Small intestine (tissue), 7 donors: ENCODE measurements at regions not wholly inside any gene's neighbourhood (a gene's known extent, or its start where the extent isn't known, plus 50 kb on each side); places are given as distances from the start of the nearest gene placed in this dataset.

Source experiments
- DNase-seq, 2 donors: peaks; one replicate each; pipeline versions ENCODE4 v3.0.0 to v3.0.0-alpha.2; 2013
- FAIRE-seq: peaks from 2 replicates; lab custom pipeline; 2012; peaks lifted over from hg19 to GRCh38; lab: Jason Lieb, UNC
- H3K27ac ChIP-seq, 3 donors: one replicate each; pipeline ENCODE4 v1.5.1; 2013; ENCODE audit warnings: low read length in 2 of 3, mild to moderate bottlenecking in 2 of 3, control low read depth in 1 of 3, inconsistent platforms in 1 of 3, low read depth in 1 of 3, moderate library complexity in 1 of 3
- H3K27me3 ChIP-seq, 3 donors: one replicate each; pipeline ENCODE4 v1.6.1; 2013; ENCODE audit warnings: low read length in 3 of 3, inconsistent platforms in 1 of 3; ENCODE audit not compliant: control insufficient read depth in 3 of 3, insufficient read depth in 3 of 3
- H3K36me3 ChIP-seq, 3 donors: one replicate each; pipeline ENCODE4 v1.6.1; 2013; ENCODE audit warnings: low read length in 3 of 3, inconsistent platforms in 1 of 3, low read depth in 1 of 3, mild to moderate bottlenecking in 1 of 3, moderate library complexity in 1 of 3; ENCODE audit not compliant: control insufficient read depth in 3 of 3, insufficient read depth in 2 of 3
- H3K4me1 ChIP-seq, 3 donors: one replicate each; pipeline ENCODE4 v1.6.1; 2013; ENCODE audit warnings: low read length in 2 of 3, inconsistent platforms in 1 of 3, low read depth in 1 of 3, mild to moderate bottlenecking in 1 of 3, moderate library complexity in 1 of 3; ENCODE audit not compliant: control insufficient read depth in 3 of 3, insufficient read depth in 2 of 3
- H3K4me3 ChIP-seq, 3 donors: one replicate each; pipeline ENCODE4 v1.5.1; 2013; ENCODE audit warnings: low read length in 3 of 3, control low read depth in 1 of 3, inconsistent platforms in 1 of 3, low read depth in 1 of 3, mild to moderate bottlenecking in 1 of 3, moderate library complexity in 1 of 3
- H3K9me3 ChIP-seq, 2 donors: one replicate each; pipeline ENCODE4 v1.6.1; 2013; ENCODE audit warnings: low read depth in 1 of 2, low read length in 1 of 2; ENCODE audit not compliant: control insufficient read depth in 2 of 2, insufficient read depth in 1 of 2
- WGBS, 3 donors: extraction: QIAGEN DNeasy Blood & Tissue Kit; methylation state at CpG; one replicate each; pipeline ENCODE4 v1.1.7; 2013; 5-methylcytosine and 5-hydroxymethylcytosine counted together
- donor health status: healthy with polysubstance abuse.
- donor health status: control.
- donor health status: control.
- donor health status: Bipolar disorder and iron deficiency.
- donor health status: healthy.

- Histone ChIP-seq H3K27me3 (peaks cover 0 to 3% (median 0%) of the 10 kb centered on the region in 3 donors), H3K4me3 (no peak overlapping the region), H3K36me3 (no peaks in the 10 kb centered on the region), H3K9me3 (no peaks in the 10 kb centered on the region), H3K27ac (peak overlapping the region in 1 of 3 donors; percentile 69), H3K4me1 (peaks cover 0 to 31% (median 0%) of the 10 kb centered on the region in 3 donors)
- WGBS, 3 donors = 78 to 88% (median 83%) methylated on average over 4 of the region's 4 CpGs
- FAIRE-seq (no peak), DNase-seq (no peak)
Measured at GRCh38 chr6:43874814-43875590, 105.0 kb downstream of the VEGFA start.

DNA sequence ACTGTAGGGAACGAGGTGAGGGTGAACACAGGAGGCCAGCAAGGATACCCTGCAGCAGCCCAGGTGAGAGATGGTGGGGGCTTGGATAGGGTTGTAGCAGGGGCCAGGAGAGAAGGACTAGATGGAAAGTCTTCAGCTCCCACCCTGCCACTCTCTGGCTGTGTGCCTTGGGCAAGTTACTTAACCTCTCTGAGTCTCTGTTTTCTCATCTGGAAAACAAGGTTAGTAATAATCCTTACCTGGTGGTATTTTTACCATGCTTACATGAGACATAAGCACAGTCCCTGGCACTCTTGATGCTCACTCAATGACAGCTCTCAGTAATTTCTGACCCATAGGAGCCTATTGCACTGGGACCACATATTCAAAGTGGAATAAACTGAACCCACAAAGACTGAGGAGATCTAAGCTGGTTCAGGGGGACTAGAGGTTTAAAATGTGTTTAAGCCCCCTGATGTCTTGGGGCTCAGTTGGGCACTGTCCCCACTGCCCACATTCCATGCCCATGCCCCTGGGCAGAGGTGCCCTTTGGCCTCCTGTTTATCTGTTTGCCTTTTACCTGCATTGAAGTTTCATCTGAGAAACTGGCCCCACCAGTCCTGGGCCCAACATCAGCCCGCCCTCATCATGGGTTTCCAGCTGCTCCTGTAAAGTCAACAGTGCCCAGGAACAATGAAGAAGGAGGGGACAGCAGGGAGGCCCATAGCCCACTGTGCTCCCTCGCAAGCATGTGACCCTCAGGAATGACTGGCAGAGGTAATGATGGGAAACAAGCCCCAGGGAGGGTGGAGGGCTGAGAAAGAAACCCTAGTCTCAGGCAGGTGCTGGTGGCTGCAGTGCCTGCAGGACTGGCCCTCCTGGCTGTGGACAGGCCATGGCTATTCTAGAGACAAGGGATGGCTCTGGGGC, 104.0 kb downstream of the VEGFA start:
- FAIRE-seq (no peak), DNase-seq (peak; percentile 45 to 79)
- H3K4me3 ChIP-seq = no peak overlapping the region
- no peaks in the 10 kb centered on the region for H3K9me3 ChIP-seq
- H3K4me1 ChIP-seq = peaks cover 0 to 37% (median 0%) of the 10 kb centered on the region in 3 donors
- peak overlapping the region in 1 of 3 donors; percentile 69 for H3K27ac ChIP-seq
- peaks cover 0 to 3% (median 0%) of the 10 kb centered on the region in 3 donors for H3K27me3 ChIP-seq
- H3K36me3 ChIP-seq = no peaks in the 10 kb centered on the region
- WGBS, 3 donors = 35 to 71% (median 39%) methylated on average over 3 of the region's 3 CpGs

GRCh38 chr6:43871933-43872332, 101.9 kb downstream of the VEGFA start:
- Histone ChIP-seq H3K4me3 (no peak overlapping the region), H3K27me3 (peaks cover 0 to 3% (median 0%) of the 10 kb centered on the region in 3 donors), H3K27ac (no peak overlapping the region), H3K9me3 (no peaks in the 10 kb centered on the region), H3K4me1 (peaks cover 0 to 37% (median 0%) of the 10 kb centered on the region in 3 donors), H3K36me3 (no peaks in the 10 kb centered on the region)
- FAIRE-seq = no peak
- DNase-seq = no peak
- WGBS, 3 donors = 96 to 97% (median 96%) methylated on average over 4 of the region's 4 CpGs

- Histone ChIP-seq H3K27ac (no peak overlapping the region), H3K9me3 (no peaks in the 10 kb centered on the region), H3K36me3 (no peaks in the 10 kb centered on the region), H3K4me3 (no peak overlapping the region), H3K4me1 (peaks cover 0 to 33% (median 0%) of the 10 kb centered on the region in 3 donors), H3K27me3 (peaks cover 0 to 3% (median 0%) of the 10 kb centered on the region in 3 donors)
- no peak for DNase-seq
- no peak for FAIRE-seq
- 66 to 81% (median 79%) methylated on average over 1 of the region's 1 CpG for WGBS, 3 donors
Measured at GRCh38 chr6:43871284-43871683, 101.3 kb downstream of the VEGFA start.

DNA sequence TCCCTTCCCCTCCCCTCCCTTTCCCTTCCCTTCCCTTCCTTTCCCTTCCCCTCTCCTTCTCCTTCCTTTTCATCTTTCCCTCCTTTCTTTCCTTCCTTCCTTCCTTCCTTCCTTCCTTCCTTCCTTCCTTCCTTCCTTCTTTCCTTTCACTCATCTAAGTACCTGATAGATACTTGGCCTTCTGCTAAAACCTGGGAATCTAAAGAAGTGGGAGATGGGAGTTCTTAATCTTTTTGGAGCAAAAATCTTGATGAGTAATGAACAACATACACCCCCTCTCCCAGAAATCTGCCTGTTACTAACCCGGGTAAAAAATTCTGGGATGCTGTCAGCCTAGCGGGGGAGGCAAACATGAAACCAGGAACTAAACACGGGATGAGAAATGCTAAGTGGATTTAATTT, 100.7 kb downstream of the VEGFA start:
- no peaks in the 10 kb centered on the region for H3K9me3 ChIP-seq

DNA sequence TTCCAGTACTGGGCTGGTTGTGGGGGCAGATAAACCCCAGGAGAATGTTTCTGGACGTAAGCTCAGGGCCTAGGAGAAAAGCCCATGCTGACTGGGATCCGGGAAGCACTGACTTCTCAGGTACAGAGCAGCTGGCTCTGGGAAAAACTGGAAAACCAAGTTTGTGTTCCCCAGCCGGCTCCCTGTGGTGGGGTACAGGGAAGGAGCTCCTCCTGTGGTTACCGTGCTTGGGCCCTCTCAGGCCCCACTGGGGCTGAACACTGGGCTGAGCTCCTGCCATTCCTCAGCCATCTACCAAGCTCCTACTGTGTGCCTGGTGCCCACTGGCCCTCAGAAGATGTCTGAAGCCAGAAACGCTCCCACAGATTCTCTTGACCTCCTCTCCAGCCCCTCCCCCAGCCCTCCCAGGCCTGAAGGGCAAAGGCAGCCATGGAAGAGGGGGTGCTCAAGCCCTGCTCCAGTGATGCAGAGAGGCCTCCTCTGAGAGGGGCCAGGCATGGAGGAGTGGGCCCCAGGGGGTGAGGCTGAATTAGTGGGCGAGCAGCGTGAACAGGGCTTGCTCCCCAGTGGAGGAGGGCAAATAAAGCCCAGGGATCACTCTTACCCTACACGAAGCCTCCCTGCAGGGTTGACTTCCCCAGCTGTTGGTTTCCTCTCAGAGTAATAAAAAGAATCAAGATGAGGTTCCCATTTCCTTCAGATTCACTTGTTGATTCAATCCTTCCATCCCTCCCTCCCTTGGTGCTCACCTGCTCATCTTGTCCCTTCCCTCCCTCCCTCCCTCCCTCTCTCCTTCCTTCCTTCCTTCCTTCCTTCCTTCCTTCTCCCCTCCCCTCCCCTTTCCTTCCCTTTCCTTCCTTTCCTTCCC, 100.0 kb downstream of the VEGFA start:
- no peak for DNase-seq
- WGBS, 3 donors = 81 to 90% (median 85%) methylated on average over 8 of the region's 8 CpGs
- Histone ChIP-seq H3K27me3 (peaks cover 0 to 3% (median 0%) of the 10 kb centered on the region in 3 donors), H3K4me1 (peaks cover 0 to 21% (median 0%) of the 10 kb centered on the region in 3 donors), H3K36me3 (no peaks in the 10 kb centered on the region), H3K9me3 (no peaks in the 10 kb centered on the region), H3K4me3 (no peak overlapping the region), H3K27ac (no peak overlapping the region)
- FAIRE-seq = no peak

More for the DNA sequence above, 100.7 kb downstream of the VEGFA start:
- H3K4me1 ChIP-seq = peaks cover 0 to 28% (median 0%) of the 10 kb centered on the region in 3 donors
- FAIRE-seq (no peak), DNase-seq (no peak)
- no peak overlapping the region for H3K4me3 ChIP-seq
- H3K27ac ChIP-seq = no peak overlapping the region
- peaks cover 0 to 3% (median 0%) of the 10 kb centered on the region in 3 donors for H3K27me3 ChIP-seq
- 50 to 57% (median 56%) methylated on average over 3 of the region's 3 CpGs for WGBS, 3 donors
- no peaks in the 10 kb centered on the region for H3K36me3 ChIP-seq

- no peaks in the 10 kb centered on the region for H3K9me3 ChIP-seq
- H3K27me3 ChIP-seq = no peaks in the 10 kb centered on the region
- DNase-seq = no peak
- H3K4me3 ChIP-seq = no peak overlapping the region
- peaks cover 0 to 13% (median 0%) of the 10 kb centered on the region in 3 donors for H3K4me1 ChIP-seq
- FAIRE-seq = no peak
- 67 to 84% (median 80%) methylated on average over 12 of the region's 12 CpGs for WGBS, 3 donors
- H3K36me3 ChIP-seq = no peaks in the 10 kb centered on the region
- no peak overlapping the region for H3K27ac ChIP-seq
Measured at GRCh38 chr6:43869079-43869710, 99.2 kb downstream of the VEGFA start.
